ENCODE measurements at regions not wholly inside any gene's neighbourhood (a gene's known extent, or its start where the extent isn't known, plus 50 kb on each side); places are given as distances from the start of the nearest gene placed in this dataset.

- no peak for ATAC-seq (ENCODE audit: low read depth in 2 of 2)
These were observed 184.5 kb upstream of the PAPPA start for GRCh38 chr9:115969096-115969495.

GRCh38 chr9:115972362-115972761, 181.2 kb upstream of the PAPPA start:
- Mint-ChIP-seq H3K4me3 (no peak overlapping the region), H3K9me3 (peaks cover 0 to 18% (median 5%) of the 10 kb centered on the region in 7 donors), H3K4me1 (no peaks in the 10 kb centered on the region), H3K27ac (no peak overlapping the region), H3K36me3 (no peaks in the 10 kb centered on the region), H3K27me3 (no peaks in the 10 kb centered on the region)
- ATAC-seq (ENCODE audit: low read depth in 2 of 2) (no peak), DNase-seq (no peak)

More at GRCh38 chr9:115969096-115969495, 184.5 kb upstream of the PAPPA start:
- Mint-ChIP-seq H3K4me1 (no peaks in the 10 kb centered on the region), H3K9me3 (peaks cover 0 to 7% (median 3%) of the 10 kb centered on the region in 7 donors), H3K27me3 (no peaks in the 10 kb centered on the region), H3K4me3 (no peak overlapping the region), H3K36me3 (no peaks in the 10 kb centered on the region), H3K27ac (no peak overlapping the region)
- DNase-seq = no peak

GRCh38 chr9:115972843-115973595, 180.6 kb upstream of the PAPPA start:
- no peak overlapping the region for H3K27ac Mint-ChIP-seq

GRCh38 chr9:115976781-115977180, 176.8 kb upstream of the PAPPA start:
- no peaks in the 10 kb centered on the region for H3K36me3 Mint-ChIP-seq
- no peaks in the 10 kb centered on the region for H3K27me3 Mint-ChIP-seq
- ATAC-seq (ENCODE audit: low read depth in 2 of 2) (no peak), DNase-seq (no peak)
- no peak overlapping the region for H3K4me3 Mint-ChIP-seq
- H3K9me3 Mint-ChIP-seq = peaks cover 4 to 10% (median 5%) of the 10 kb centered on the region in 7 donors
- H3K4me1 Mint-ChIP-seq = no peaks in the 10 kb centered on the region
- H3K27ac Mint-ChIP-seq = no peak overlapping the region

More at GRCh38 chr9:115972843-115973595, 180.6 kb upstream of the PAPPA start:
- no peak for DNase-seq
- Mint-ChIP-seq H3K27me3 (no peaks in the 10 kb centered on the region), H3K4me1 (no peaks in the 10 kb centered on the region), H3K4me3 (no peak overlapping the region), H3K36me3 (no peaks in the 10 kb centered on the region), H3K9me3 (peaks cover 0 to 12% (median 5%) of the 10 kb centered on the region in 7 donors)
- ATAC-seq (ENCODE audit: low read depth in 2 of 2) = no peak

- H3K4me3 Mint-ChIP-seq = no peak overlapping the region
- no peaks in the 10 kb centered on the region for H3K4me1 Mint-ChIP-seq
- H3K9me3 Mint-ChIP-seq = peaks cover 4 to 10% (median 7%) of the 10 kb centered on the region in 7 donors
These were observed 175.5 kb upstream of the PAPPA start for GRCh38 chr9:115978091-115978490.

GRCh38 chr9:115978659-115979096, 174.9 kb upstream of the PAPPA start:
- DNase-seq (no peak), ATAC-seq (ENCODE audit: low read depth in 2 of 2) (no peak)
- no peaks in the 10 kb centered on the region for H3K27me3 Mint-ChIP-seq
- no peaks in the 10 kb centered on the region for H3K4me1 Mint-ChIP-seq
- H3K4me3 Mint-ChIP-seq = no peak overlapping the region
- no peaks in the 10 kb centered on the region for H3K36me3 Mint-ChIP-seq
- no peak overlapping the region for H3K27ac Mint-ChIP-seq
- H3K9me3 Mint-ChIP-seq = peaks cover 4 to 10% (median 5%) of the 10 kb centered on the region in 7 donors

More at GRCh38 chr9:115978091-115978490, 175.5 kb upstream of the PAPPA start:
- ATAC-seq (ENCODE audit: low read depth in 2 of 2) = no peak
- Mint-ChIP-seq H3K27me3 (no peaks in the 10 kb centered on the region), H3K36me3 (no peaks in the 10 kb centered on the region), H3K27ac (no peak overlapping the region)
- no peak for DNase-seq

- Mint-ChIP-seq H3K27me3 (no peaks in the 10 kb centered on the region), H3K27ac (no peak overlapping the region), H3K9me3 (peaks cover 4 to 14% (median 7%) of the 10 kb centered on the region in 7 donors), H3K4me1 (no peaks in the 10 kb centered on the region), H3K4me3 (no peak overlapping the region), H3K36me3 (no peaks in the 10 kb centered on the region)
- DNase-seq (no peak), ATAC-seq (ENCODE audit: low read depth in 2 of 2) (no peak)
These were observed 173.5 kb upstream of the PAPPA start for GRCh38 chr9:115980054-115980453.

- H3K27ac Mint-ChIP-seq = no peak overlapping the region
- H3K27me3 Mint-ChIP-seq = no peaks in the 10 kb centered on the region
- H3K4me3 Mint-ChIP-seq = no peak overlapping the region
- H3K4me1 Mint-ChIP-seq = no peaks in the 10 kb centered on the region
- no peak for DNase-seq
- no peak for ATAC-seq (ENCODE audit: low read depth in 2 of 2)
- H3K9me3 Mint-ChIP-seq = peaks cover 4 to 14% (median 7%) of the 10 kb centered on the region in 7 donors
- no peaks in the 10 kb centered on the region for H3K36me3 Mint-ChIP-seq
These were observed 173.1 kb upstream of the PAPPA start for GRCh38 chr9:115980502-115980901.

GRCh38 chr9:115980976-115981375, 172.6 kb upstream of the PAPPA start:
- Mint-ChIP-seq H3K36me3 (no peaks in the 10 kb centered on the region), H3K27ac (no peak overlapping the region), H3K27me3 (no peaks in the 10 kb centered on the region), H3K4me3 (no peak overlapping the region), H3K9me3 (peaks cover 3 to 13% (median 7%) of the 10 kb centered on the region in 7 donors), H3K4me1 (no peaks in the 10 kb centered on the region)
- DNase-seq (no peak), ATAC-seq (ENCODE audit: low read depth in 2 of 2) (no peak)

- DNase-seq (no peak), ATAC-seq (ENCODE audit: low read depth in 2 of 2) (no peak)
- Mint-ChIP-seq H3K27ac (no peak overlapping the region), H3K4me3 (no peak overlapping the region), H3K4me1 (no peaks in the 10 kb centered on the region), H3K27me3 (no peaks in the 10 kb centered on the region), H3K36me3 (no peaks in the 10 kb centered on the region), H3K9me3 (peaks cover 0 to 11% (median 6%) of the 10 kb centered on the region in 7 donors)
These were observed 170.2 kb upstream of the PAPPA start for GRCh38 chr9:115983366-115983765.

GRCh38 chr9:115985657-115986056, 167.9 kb upstream of the PAPPA start:
- Mint-ChIP-seq H3K27me3 (no peaks in the 10 kb centered on the region), H3K27ac (no peak overlapping the region), H3K36me3 (no peaks in the 10 kb centered on the region), H3K9me3 (peaks cover 0 to 12% (median 7%) of the 10 kb centered on the region in 7 donors), H3K4me3 (no peak overlapping the region), H3K4me1 (no peaks in the 10 kb centered on the region)
- ATAC-seq (ENCODE audit: low read depth in 2 of 2) (no peak), DNase-seq (no peak)

GRCh38 chr9:115986508-115986907, 167.1 kb upstream of the PAPPA start:
- Mint-ChIP-seq H3K36me3 (no peaks in the 10 kb centered on the region), H3K4me3 (no peak overlapping the region), H3K4me1 (no peaks in the 10 kb centered on the region), H3K9me3 (peaks cover 0 to 12% (median 7%) of the 10 kb centered on the region in 7 donors), H3K27me3 (no peaks in the 10 kb centered on the region), H3K27ac (no peak overlapping the region)
- ATAC-seq (ENCODE audit: low read depth in 2 of 2) (no peak), DNase-seq (no peak)

- DNase-seq (no peak), ATAC-seq (ENCODE audit: low read depth in 2 of 2) (no peak)
- peaks cover 0 to 12% (median 5%) of the 10 kb centered on the region in 7 donors for H3K9me3 Mint-ChIP-seq
- no peaks in the 10 kb centered on the region for H3K4me1 Mint-ChIP-seq
- H3K36me3 Mint-ChIP-seq = no peaks in the 10 kb centered on the region
- no peak overlapping the region for H3K4me3 Mint-ChIP-seq
- H3K27ac Mint-ChIP-seq = no peak overlapping the region
- no peaks in the 10 kb centered on the region for H3K27me3 Mint-ChIP-seq
These were observed 164.9 kb upstream of the PAPPA start for GRCh38 chr9:115988701-115989100.

- H3K27me3 Mint-ChIP-seq = no peaks in the 10 kb centered on the region
- H3K27ac Mint-ChIP-seq = no peak overlapping the region
- H3K4me1 Mint-ChIP-seq = no peaks in the 10 kb centered on the region
- no peak overlapping the region for H3K4me3 Mint-ChIP-seq
- ATAC-seq (ENCODE audit: low read depth in 2 of 2) (no peak), DNase-seq (no peak)
- H3K36me3 Mint-ChIP-seq = no peaks in the 10 kb centered on the region
- peaks cover 0 to 9% (median 4%) of the 10 kb centered on the region in 7 donors for H3K9me3 Mint-ChIP-seq
These were observed 163.8 kb upstream of the PAPPA start for GRCh38 chr9:115989831-115990230.

Measured in naive B cell (primary cell).